ENCODE measurements at regions not wholly inside any gene's neighbourhood (a gene's known extent, or its start where the extent isn't known, plus 50 kb on each side); places are given as distances from the start of the nearest gene placed in this dataset.

DNA sequence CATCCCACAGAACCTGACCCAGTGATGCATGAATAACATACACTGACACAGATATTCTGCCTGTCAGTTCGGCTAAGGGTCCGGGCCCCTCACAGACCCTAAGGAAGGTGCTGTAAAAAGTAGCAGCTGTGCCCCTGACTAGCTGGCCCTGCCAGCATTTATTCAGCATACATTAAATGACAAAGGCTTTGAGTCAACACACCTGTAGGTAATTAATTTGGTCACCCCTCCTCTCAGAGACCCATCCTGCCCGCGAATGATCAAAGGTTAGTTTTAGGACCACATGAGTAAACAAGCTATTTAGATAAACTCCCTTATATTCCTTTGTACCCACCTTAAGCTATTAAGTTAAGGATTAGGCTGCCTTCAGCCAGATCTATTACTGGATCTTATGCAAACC, 429.0 kb upstream of the NWD2 start:
- no peak for DNase-seq (ENCODE audit: low spot score)

DNA sequence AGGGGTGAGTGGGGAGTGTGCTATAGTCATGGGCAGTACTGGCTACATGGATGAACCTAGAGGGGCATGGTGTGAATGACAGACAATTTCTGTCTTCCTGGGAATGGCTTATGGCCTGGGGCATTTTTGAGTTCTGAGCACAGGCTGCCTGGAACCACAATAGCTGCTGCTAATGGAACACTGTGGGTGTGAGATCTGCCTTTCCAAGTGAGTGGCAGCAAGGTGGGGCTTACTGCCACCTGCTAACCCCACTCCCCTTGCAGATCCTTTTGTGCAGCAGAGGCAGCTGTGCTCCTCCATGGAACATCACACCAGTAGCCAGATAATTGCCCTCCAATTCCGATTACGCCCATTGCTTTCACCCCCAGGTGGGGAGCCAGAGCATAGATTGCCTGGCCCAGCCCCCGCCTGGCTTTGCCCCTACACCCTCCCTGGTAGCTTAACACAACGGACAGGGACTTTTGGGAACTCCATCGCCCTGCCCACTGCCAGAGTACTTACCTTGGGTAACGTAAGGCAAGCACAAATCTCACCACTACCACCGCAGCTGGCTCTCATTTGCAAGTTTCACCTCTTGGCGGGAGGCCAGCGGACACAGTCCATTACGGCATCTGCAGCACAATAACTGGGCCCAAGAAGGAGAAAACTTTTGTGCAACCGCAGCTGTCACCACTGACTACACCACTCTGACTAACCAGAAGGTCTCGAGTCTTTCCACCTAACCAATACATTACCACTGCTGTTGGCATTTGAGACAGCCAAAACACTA, 421.2 kb upstream of the NWD2 start:
- no peak for DNase-seq (ENCODE audit: low spot score)

GRCh38 chr4:36824682-36825081, 419.9 kb upstream of the NWD2 start:
- no peak for DNase-seq (ENCODE audit: low spot score)

DNA sequence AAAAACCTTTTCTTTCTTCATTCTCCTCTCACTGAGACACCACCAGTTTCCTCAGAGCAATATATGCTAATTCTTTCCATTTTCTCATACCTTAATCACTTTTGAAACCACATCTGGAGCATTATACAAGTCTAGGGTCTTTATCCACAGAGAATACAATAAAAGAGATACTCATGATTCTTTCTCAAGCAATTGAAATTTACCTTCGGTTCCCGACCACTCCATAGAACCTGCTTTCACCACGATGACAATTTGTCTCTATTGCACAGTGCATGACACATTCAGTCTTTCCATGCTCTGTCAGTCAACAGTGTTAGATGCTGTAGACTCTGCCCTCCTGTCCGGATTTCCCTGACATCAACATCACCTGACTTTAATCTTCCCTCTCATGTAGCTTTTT, 409.3 kb upstream of the NWD2 start:
- DNase-seq (ENCODE audit: low spot score), result no peak

DNA sequence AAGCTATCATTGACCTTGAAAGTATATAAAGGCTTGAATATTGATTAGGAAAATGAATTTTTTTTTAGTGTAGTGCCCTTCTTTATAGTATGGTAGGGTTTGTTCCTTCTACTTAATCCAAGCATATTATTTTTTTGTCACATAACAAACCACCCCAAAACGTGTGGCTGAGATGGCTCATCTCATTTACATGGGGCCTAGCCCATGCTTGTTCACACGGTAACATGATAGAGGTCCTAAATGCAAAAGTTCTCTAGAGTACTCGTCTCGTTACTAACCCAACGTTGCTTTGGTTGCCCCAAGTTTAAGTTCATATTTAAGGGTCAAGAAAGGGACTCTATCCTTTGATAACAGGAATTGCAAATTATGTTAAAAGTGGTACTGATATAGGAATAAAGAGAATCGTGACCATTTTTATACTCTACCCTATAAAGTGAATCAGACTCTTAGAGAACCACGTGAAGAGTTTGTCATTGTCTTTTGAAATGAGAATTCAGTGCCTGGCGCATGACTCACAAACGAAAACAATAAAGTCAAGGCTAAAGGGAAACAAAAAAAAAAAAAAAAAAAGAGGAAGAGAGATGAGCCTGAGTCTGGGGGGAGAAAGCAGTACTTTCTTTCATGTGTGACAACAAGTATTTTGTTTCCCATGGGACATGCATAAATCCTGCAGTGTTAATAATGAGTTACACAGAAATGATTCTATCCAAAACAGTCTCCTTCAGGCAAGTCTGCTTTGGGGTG, 402.8 kb upstream of the NWD2 start:
- no peak for DNase-seq (ENCODE audit: low spot score)

DNA sequence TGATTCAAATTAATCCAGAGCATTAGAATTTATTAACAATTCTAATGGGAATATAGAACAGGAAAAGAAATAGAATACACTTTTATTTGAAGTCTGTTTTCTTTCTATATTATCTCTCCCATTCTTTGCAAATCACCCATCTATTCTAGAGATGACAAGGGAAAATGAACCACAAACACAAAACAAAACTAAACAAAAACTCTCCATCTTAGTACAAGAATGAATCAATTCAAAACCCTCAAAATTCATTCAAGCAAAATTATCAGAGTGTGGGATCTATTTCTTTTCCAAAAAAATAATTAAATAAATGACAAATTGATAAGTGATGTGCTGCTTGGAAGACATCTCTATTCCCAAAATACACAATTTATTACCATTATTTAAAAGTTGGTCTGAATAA, 400.1 kb upstream of the NWD2 start:
- no peak for DNase-seq (ENCODE audit: low spot score)

DNA sequence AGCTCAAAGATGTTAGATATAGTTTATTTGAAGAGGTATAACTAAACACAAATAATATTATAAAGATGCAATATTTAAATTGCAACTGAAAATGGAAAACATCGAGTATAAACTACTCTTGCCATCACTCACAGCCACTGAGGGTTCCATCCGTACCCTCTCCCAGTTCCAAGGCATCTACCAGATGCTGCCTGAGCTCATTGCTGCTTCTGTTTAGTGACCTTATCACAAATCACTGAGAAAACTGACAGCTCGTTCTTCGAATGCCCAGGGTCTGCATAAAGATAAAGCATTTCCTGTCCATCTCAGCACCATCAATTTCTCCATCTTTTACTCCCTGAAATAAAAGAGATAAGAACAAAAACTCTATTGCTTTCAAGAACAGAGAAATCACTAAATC, 391.7 kb upstream of the NWD2 start:
- no peak for DNase-seq (ENCODE audit: low spot score)

- no peak for DNase-seq (ENCODE audit: low spot score)
These were observed 390.0 kb upstream of the NWD2 start for GRCh38 chr4:36854554-36854953.

DNA sequence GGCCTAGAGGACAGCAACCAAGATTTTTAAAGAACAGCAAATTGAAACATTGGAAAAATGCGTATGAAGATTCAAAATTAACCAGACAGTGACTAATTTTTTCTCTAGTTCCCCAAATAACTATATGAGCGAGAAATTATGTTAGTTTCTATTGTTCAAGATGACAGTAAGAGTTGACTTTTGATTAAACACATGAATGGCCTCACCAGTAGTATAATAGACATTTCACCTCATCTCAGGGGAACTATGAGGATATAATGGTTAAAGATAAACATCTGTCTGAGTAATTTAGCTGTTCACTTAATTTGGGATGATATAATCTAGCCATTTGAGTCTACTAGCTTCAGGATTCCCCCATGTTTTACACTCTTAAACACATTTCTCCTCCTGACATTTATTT, 380.9 kb upstream of the NWD2 start:
- DNase-seq (ENCODE audit: low spot score), result no peak

DNA sequence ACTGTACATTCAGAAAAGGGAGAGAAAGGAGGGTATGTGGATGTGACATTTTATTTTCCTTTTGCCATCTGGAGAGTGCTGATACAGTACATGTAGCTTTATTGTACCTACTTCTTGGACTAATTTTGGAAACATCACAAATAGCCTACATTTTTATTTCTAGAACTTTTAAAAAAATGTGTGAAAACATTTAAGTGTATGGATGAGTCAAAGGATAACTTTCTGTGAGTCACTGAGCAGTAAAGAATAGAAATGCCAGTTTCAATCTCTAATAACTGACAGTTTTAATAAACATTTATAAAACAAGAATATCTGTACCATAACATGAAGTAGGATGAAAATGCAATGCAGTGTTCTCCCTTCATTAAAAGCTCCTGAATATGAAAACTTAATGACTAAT, 374.4 kb upstream of the NWD2 start:
- DNase-seq (ENCODE audit: low spot score), result no peak

DNA sequence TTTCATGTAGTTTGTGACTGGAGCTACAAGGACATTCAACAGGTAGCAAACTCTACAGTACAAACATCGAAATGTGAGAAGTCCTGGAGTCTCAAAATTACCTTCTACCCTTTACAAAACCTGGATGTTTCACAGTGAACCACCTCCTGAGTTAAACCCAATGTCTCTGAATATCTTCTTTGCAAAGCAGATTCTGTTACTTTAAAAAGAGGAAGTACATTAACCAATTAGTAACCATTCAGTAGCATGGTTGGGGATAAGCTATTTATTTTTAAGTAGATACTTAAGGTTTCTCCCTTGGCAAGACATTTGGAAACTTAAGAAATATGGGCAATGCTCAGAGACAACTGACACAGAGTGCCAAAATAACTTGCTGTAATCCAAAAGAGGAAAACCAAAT, 371.9 kb upstream of the NWD2 start:
- no peak for DNase-seq (ENCODE audit: low spot score)

- DNase-seq (ENCODE audit: low spot score), result no peak
These were observed 360.4 kb upstream of the NWD2 start for GRCh38 chr4:36884151-36884550.

DNA sequence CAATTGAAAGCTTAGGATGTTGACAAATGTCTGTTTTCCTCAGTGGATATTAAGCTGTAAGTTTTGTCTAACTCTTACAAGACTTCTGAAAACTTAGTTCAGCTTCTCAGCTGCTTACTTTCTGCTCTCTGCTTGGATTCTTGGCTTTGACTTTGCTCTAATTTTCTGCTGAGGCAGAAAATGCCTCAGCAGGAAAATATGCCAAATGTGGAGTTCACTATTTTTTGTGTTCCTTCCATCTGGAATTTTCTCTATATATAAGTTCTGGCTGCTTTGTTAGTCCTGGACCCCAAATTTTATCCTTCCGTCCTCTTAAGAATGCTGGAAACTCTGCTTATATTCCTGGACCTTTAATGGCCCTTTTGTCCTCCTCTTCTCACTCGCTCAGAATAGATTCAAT, 352.6 kb upstream of the NWD2 start:
- no peak for DNase-seq (ENCODE audit: low spot score)

GRCh38 chr4:36900446-36900987, 344.0 kb upstream of the NWD2 start:
- no peak for DNase-seq (ENCODE audit: low spot score)

GRCh38 chr4:36904823-36905222, 339.7 kb upstream of the NWD2 start:
- no peak for DNase-seq (ENCODE audit: low spot score)

DNA sequence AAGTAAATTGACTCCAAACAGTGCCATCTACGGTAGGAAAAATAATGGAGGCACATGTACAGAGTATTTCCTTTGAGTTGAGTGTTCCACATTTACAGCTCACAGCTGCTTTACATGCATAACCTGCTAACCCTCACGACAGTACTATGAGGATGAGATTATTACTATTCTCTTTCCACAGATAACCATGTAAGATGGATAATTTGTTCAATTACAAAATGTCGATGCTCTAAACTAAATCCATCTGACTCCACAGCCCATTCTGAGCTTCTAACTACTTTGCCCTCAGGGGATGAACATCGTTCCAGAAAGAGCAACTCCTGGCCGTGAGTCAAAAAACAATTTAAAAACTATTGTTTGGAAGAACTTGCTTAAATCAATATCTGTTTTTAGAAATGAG, 330.4 kb upstream of the NWD2 start:
- no peak for DNase-seq (ENCODE audit: low spot score)

- DNase-seq (ENCODE audit: low spot score), result no peak
These were observed 328.8 kb upstream of the NWD2 start for GRCh38 chr4:36915717-36916116.

DNA sequence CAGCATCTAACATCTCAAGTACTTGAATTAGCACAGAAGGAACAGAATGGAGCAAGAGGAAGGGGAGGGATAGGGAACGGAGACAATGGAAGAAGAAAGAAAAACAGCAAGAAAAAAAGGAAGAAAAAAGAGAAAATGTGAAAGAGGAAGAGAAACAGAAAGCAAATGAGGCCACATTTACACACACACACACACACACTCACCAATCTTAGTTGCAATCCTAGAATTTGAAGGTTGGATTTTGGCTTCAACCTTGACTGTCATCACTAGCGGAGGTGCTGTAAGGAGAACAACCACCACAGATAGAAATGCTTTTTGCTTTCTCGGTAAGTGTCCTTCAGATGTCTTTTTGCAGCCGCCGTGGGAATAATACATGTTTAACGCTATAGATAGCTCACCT, 327.1 kb upstream of the NWD2 start:
- DNase-seq (ENCODE audit: low spot score), result no peak

DNA sequence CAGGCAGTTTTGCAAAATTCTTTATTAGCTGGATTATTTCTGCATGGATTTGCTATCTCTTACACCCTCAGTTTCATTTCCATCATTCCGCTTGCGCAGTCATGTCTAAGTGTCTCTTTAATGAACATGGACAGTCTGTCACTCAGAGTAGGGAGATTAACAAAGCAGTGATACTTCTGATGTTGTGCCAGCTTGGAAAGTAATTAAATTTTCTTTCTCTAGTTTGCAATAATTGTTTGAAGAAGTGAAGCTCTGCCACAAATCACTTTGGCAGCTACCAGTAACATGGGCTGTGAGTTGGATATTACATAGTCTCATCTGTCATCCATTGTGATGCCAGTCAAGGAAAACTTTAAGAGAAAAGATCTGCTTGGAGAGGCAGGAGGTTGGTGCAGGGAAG, 324.8 kb upstream of the NWD2 start:
- no peak for DNase-seq (ENCODE audit: low spot score)

GRCh38 chr4:36921476-36922216, 322.9 kb upstream of the NWD2 start:
- no peak for DNase-seq (ENCODE audit: low spot score)

DNA sequence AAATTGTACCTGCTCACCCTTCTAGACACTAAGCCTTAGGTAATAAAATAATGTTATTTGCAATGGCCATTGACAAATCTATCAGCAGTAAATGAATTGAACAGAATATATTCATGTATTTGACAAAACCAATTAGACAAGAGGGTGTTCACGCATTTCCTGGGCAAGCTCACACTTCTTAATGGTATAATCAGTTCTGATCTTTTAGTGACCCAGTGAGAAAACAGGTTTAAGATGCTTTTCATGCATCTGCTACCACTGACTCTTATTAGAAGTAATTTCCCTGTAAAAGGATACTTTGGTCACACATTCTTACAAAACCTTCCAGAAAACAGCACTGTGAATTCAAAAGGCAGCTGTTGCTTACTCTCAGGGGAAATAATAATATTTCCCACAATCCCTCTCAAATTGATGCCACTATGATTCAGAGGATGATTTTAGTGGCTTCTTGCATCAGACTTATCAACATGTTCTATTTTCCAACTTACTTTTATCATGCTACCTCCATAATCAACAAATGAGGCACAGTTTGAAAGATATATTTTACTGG, 313.9 kb upstream of the NWD2 start:
- no peak for DNase-seq (ENCODE audit: low spot score)

DNA sequence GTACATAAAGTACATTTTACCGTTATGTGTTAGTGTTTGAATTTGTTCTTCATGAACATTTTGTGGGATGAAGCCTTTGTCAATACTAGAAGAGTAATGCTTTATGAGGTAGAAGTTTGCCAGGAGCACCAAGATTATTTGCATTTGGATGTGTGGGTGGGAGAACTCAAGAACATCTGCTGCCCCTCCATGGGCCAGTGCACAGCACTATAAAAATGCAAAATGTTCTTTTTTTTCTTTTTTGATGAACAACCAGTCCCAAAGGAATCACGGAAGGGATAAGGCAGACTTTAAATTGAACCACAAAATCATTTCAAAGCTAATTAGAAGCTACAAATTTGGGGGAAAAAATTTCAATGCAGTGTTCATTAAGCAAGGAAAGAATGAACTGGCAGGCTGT, 300.3 kb upstream of the NWD2 start:
- no peak for DNase-seq (ENCODE audit: low spot score)
